Endothelial cell (in vitro differentiated cells): ENCODE measurements at regions not wholly inside any gene's neighbourhood (a gene's known extent, or its start where the extent isn't known, plus 50 kb on each side); places are given as distances from the start of the nearest gene placed in this dataset.

Source experiments
- DNase-seq: peaks from one replicate; pipeline ENCODE4 v3.0.0; 2021; ENCODE audit warnings: low spot score
- H3K27ac Mint-ChIP-seq: one replicate; pipeline ENCODE4 v1.8.0; 2021; ENCODE audit warnings: mixed read lengths, inconsistent platforms; ENCODE audit not compliant: unreplicated experiment
- H3K27me3 Mint-ChIP-seq: one replicate; pipeline ENCODE4 v1.8.0; 2021; ENCODE audit warnings: mild to moderate bottlenecking, moderate library complexity, mixed read lengths, inconsistent platforms; ENCODE audit not compliant: unreplicated experiment
- H3K36me3 Mint-ChIP-seq: one replicate; pipeline ENCODE4 v1.8.0; 2021; ENCODE audit warnings: mild to moderate bottlenecking, low read depth, mixed read lengths, inconsistent platforms; ENCODE audit not compliant: unreplicated experiment
- H3K4me1 Mint-ChIP-seq: one replicate; pipeline ENCODE4 v1.8.0; 2021; ENCODE audit warnings: mild to moderate bottlenecking, mixed read lengths, inconsistent platforms; ENCODE audit not compliant: unreplicated experiment
- H3K4me3 Mint-ChIP-seq: one replicate; pipeline ENCODE4 v1.8.0; 2021; ENCODE audit warnings: mild to moderate bottlenecking, mixed read lengths, inconsistent platforms; ENCODE audit not compliant: unreplicated experiment
- H3K9me3 Mint-ChIP-seq: one replicate; pipeline ENCODE4 v1.8.0; 2021; ENCODE audit warnings: mixed read lengths, inconsistent platforms; ENCODE audit not compliant: unreplicated experiment
- CTCF ChIP-seq: fragments of 200-600 bp; sonication (generic); IDR thresholded peaks from one replicate; pipeline ENCODE4 v1.5.0; 2021; ENCODE audit warnings: antibody characterized with exemption; ENCODE audit not compliant: unreplicated experiment

DNA sequence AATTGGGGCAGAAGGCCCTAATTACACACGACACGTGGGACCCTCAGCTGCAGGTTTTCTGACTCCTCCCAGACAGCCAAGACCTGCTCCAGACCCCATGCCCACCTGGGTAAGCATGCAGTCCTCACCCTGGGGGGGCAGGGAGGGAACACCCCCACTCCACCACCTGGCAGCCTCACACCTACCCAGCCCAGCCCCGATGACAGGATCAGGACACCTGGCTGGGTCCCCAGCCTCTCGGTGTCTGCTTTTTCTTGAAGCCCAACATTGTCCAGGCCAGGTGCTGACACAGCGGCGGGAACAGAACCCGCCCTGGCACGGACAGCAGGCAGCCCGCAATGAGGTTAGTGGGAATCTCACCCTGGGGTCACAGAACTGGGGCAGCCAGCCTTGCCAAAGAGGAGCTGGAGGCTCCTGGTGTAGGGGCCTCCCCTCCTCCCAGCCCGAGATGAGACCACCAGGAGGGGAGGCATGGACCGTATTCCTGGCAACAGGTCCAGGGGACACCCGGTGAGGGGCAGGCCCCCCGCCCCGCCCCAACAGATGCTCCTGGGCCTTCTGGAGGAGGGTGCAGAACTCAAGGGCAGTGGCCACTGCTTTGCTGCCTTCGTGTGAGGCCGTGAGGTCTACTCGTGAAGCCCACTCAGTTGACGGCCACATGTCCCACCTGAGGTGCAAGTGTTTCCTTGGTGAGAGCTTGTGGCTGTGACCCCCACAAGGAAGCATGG, 103.8 kb downstream of the DLL1 start:
- H3K27ac Mint-ChIP-seq: no peak overlapping the region
- H3K36me3 Mint-ChIP-seq: peaks cover 10% of the 10 kb centered on the region
- no peak for DNase-seq
- peaks cover 8% of the 10 kb centered on the region for H3K4me1 Mint-ChIP-seq
- peaks cover 4% of the 10 kb centered on the region for H3K9me3 Mint-ChIP-seq
- peaks cover 7% of the 10 kb centered on the region for H3K27me3 Mint-ChIP-seq
- H3K4me3 Mint-ChIP-seq: no peak overlapping the region
- no peak for TF ChIP-seq CTCF

DNA sequence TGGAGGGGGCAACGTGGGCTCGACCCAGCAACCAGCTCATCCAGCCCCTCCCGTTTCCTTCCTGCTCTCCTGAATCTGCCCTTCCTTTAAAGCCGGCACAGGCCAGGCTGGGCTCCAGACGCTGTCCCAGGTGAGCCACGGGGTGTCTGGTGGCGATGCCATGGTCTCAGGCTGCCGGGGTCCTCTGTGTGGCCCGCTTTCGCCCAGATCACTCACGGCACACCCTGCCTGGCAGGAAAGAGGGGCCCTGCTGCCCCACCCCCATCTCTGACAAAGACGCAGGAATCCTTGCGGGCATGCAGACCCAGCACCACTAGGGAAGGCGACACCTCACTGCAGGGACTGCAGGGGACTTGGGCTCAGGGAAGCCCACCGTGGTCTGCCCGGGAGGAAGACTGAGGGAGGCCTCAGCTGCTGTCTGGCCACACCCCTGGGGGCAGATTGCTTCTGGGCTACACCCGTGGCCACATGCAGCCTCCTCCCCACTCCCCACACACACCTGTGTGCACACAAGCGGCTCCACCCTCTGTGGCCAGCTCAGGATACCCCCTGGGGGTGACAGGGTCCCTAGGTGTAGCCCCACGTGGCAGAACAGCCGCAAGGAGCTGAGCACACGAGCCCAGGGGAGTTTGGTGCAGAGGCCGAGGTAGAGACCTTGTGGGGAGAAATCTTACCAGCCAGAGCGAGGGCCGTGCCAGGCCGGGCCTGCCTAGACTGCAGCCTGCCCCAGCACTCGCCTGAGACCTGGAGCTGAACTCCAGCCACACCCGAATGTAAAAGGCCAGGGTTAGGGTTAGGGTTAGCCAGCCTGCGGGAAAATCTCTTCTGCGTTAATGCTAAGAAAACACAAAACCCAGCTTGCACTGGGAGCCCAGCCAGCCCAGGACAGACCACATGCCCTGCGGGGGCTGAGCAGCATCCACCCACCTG, 104.6 kb downstream of the DLL1 start:
- Mint-ChIP-seq H3K36me3 (peaks cover 12% of the 10 kb centered on the region), H3K9me3 (peaks cover 4% of the 10 kb centered on the region), H3K4me1 (peaks cover 13% of the 10 kb centered on the region), H3K27ac (no peak overlapping the region), H3K4me3 (no peak overlapping the region), H3K27me3 (peaks cover 7% of the 10 kb centered on the region)
- no peak for TF ChIP-seq CTCF
- DNase-seq: no peak

GRCh38 chr6:170185175-170185978, 105.5 kb downstream of the DLL1 start:
- peaks cover 4% of the 10 kb centered on the region for H3K9me3 Mint-ChIP-seq
- H3K4me3 Mint-ChIP-seq: no peak overlapping the region
- DNase-seq: no peak
- peaks cover 11% of the 10 kb centered on the region for H3K27me3 Mint-ChIP-seq
- TF ChIP-seq CTCF: no peak
- H3K27ac Mint-ChIP-seq: no peak overlapping the region
- peaks cover 12% of the 10 kb centered on the region for H3K36me3 Mint-ChIP-seq
- H3K4me1 Mint-ChIP-seq: peaks cover 13% of the 10 kb centered on the region

DNA sequence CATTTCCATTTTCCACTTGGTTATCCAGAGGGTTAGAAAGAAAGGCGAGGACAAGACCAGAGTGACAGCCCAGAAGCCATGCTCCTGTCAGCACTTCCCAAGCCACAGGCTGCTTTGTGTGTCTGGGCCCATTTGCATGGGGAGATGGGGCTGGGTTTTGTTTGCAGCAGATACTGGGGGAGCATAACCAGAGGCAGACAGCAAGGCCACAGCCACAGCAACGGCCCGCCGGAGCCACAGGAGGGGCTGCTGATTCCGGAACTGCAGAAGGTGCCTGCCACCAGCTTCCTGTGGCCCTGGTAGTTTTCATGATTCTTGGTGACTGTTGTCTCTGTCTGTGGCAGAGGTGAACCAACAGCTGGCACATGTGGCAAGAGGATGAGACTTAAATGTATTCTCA, 106.6 kb downstream of the DLL1 start:
- H3K9me3 Mint-ChIP-seq: peaks cover 4% of the 10 kb centered on the region
- H3K27me3 Mint-ChIP-seq: peaks cover 7% of the 10 kb centered on the region
- peaks cover 12% of the 10 kb centered on the region for H3K36me3 Mint-ChIP-seq
- no peak for TF ChIP-seq CTCF
- no peak overlapping the region for H3K27ac Mint-ChIP-seq
- DNase-seq: no peak
- H3K4me3 Mint-ChIP-seq: no peak overlapping the region
- H3K4me1 Mint-ChIP-seq: peaks cover 13% of the 10 kb centered on the region
